ENCODE measurements at regions not wholly inside any gene's neighbourhood (a gene's known extent, or its start where the extent isn't known, plus 50 kb on each side); places are given as distances from the start of the nearest gene placed in this dataset.

DNA sequence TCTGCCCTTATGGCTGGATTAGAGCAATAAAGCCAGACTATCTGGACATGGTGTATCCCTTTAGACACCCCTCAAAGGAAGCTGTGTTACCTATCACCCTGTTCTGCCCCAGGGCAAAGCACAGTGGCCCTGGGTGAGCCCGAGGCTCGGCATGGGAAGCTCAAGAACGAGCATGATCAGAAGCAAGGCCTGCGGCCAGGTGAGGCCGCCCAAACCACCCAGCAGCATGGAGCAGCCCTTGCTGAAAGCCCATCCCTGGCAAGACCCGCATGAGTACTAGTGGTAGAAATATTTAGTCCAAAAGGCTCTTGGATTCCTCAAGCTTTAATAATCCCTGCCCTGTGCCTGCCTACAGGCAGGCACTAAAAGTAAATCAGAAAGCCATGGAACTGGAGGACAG is 261.1 kb downstream of the MEX3B start:
- FAIRE-seq = no peak
- Histone ChIP-seq H3K9me3 (replicated peaks; ENCODE audit: control insufficient read depth, insufficient read depth, low read depth, low read length) (no peaks in the 10 kb centered on the region), H3K79me2 (ENCODE audit: control insufficient read depth, insufficient read depth, low read length) (no peaks in the 10 kb centered on the region), H3K4me2 (ENCODE audit: insufficient read depth, low read length) (no peak overlapping the region), H3K4me1 (replicated peaks in 1 of 2; ENCODE audit: control insufficient read depth in 2 of 2, insufficient read depth in 2 of 2, low read length in 2 of 2) (no peaks in the 10 kb centered on the region), H3K9me1 (ENCODE audit: control insufficient read depth, insufficient read depth, low read length) (no peaks in the 10 kb centered on the region), H3K27me3 (ENCODE audit: control insufficient read depth in 2 of 2, insufficient read depth in 2 of 2, low read length in 2 of 2) (no peaks in the 10 kb centered on the region), H2AFZ (ENCODE audit: low read depth, low read length) (no peak overlapping the region), H4K20me1 (replicated peaks; ENCODE audit: control insufficient read depth, insufficient read depth, low read length) (no peaks in the 10 kb centered on the region; the same call in 1 of the 2 replicates), H3K36me3 (ENCODE audit: control insufficient read depth, insufficient read depth, low read length) (no peaks in the 10 kb centered on the region), H3K4me3 (no peak overlapping the region), H3K27ac (ENCODE audit: extremely low read depth, low read depth, low read length) (no peak overlapping the region), H3K9ac (ENCODE audit: insufficient read depth in 1 of 2, low read depth in 2 of 2, low read length in 2 of 2) (no peak overlapping the region)
- in situ Hi-C loops (cut with MboI) = no loop called here
- ChIA-PET POLR2A (interaction anchor here (1.3 kb wide), 1 partner anchor 11 kb away, joined by 4 read pairs; no protein-coding TSS in a partner anchor), CTCF (ENCODE audit: low intra/inter-chr PET ratio) (no interaction called here)
- no peak; the same call in 2 of the 3 replicates for ATAC-seq
- 12% methylated on average over 6 of the region's 6 CpGs for WGBS (ENCODE audit: insufficient coverage, low coverage, missing lambda C conversion rate)
- no TSS peak for BruUV-seq (replicated peaks)
- intact Hi-C loops (cut with micrococcal nuclease) = no loop called here
- no peak for DNase-seq (ENCODE audit: extremely low read depth in 1 of 4, low spot score in 3 of 4)
- TF ChIP-seq WHSC1 (IDR thresholded peaks at IDR 0.05; ENCODE audit: low read length) (no peak), MCM7 (IDR thresholded peaks at IDR 0.05) (no peak), ZC3H8 (IDR thresholded peaks at IDR 0.05) (no peak), CCAR2 (IDR thresholded peaks at IDR 0.05; ENCODE audit: low read depth, low read length) (no peak), ZNF830 (CRISPR knock-in tag; IDR thresholded peaks at IDR 0.05) (no peak), ZNF146 (CRISPR knock-in tag; IDR thresholded peaks at IDR 0.05; ENCODE audit: unreplicated experiment) (no peak), ADNP (tag; IDR thresholded peaks at IDR 0.05) (no peak), ZNF436 (CRISPR knock-in tag; IDR thresholded peaks at IDR 0.05) (no peak), PRPF4 (IDR thresholded peaks at IDR 0.05; ENCODE audit: insufficient read depth, low read depth, low read length, poor library complexity, severe bottlenecking) (no peak), PHF20 (IDR thresholded peaks at IDR 0.05; ENCODE audit: partially characterized antibody) (no peak), ZNF124 (CRISPR knock-in tag; IDR thresholded peaks at IDR 0.05) (no peak)
- TF ChIP-seq, protein P1, sequence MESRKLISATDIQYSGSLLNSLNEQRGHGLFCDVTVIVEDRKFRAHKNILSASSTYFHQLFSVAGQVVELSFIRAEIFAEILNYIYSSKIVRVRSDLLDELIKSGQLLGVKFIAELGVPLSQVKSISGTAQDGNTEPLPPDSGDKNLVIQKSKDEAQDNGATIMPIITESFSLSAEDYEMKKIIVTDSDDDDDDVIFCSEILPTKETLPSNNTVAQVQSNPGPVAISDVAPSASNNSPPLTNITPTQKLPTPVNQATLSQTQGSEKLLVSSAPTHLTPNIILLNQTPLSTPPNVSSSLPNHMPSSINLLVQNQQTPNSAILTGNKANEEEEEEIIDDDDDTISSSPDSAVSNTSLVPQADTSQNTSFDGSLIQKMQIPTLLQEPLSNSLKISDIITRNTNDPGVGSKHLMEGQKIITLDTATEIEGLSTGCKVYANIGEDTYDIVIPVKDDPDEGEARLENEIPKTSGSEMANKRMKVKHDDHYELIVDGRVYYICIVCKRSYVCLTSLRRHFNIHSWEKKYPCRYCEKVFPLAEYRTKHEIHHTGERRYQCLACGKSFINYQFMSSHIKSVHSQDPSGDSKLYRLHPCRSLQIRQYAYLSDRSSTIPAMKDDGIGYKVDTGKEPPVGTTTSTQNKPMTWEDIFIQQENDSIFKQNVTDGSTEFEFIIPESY (CRISPR knock-in tag; IDR thresholded peaks at IDR 0.05) = no peak
- TF ChIP-seq, protein P2, sequence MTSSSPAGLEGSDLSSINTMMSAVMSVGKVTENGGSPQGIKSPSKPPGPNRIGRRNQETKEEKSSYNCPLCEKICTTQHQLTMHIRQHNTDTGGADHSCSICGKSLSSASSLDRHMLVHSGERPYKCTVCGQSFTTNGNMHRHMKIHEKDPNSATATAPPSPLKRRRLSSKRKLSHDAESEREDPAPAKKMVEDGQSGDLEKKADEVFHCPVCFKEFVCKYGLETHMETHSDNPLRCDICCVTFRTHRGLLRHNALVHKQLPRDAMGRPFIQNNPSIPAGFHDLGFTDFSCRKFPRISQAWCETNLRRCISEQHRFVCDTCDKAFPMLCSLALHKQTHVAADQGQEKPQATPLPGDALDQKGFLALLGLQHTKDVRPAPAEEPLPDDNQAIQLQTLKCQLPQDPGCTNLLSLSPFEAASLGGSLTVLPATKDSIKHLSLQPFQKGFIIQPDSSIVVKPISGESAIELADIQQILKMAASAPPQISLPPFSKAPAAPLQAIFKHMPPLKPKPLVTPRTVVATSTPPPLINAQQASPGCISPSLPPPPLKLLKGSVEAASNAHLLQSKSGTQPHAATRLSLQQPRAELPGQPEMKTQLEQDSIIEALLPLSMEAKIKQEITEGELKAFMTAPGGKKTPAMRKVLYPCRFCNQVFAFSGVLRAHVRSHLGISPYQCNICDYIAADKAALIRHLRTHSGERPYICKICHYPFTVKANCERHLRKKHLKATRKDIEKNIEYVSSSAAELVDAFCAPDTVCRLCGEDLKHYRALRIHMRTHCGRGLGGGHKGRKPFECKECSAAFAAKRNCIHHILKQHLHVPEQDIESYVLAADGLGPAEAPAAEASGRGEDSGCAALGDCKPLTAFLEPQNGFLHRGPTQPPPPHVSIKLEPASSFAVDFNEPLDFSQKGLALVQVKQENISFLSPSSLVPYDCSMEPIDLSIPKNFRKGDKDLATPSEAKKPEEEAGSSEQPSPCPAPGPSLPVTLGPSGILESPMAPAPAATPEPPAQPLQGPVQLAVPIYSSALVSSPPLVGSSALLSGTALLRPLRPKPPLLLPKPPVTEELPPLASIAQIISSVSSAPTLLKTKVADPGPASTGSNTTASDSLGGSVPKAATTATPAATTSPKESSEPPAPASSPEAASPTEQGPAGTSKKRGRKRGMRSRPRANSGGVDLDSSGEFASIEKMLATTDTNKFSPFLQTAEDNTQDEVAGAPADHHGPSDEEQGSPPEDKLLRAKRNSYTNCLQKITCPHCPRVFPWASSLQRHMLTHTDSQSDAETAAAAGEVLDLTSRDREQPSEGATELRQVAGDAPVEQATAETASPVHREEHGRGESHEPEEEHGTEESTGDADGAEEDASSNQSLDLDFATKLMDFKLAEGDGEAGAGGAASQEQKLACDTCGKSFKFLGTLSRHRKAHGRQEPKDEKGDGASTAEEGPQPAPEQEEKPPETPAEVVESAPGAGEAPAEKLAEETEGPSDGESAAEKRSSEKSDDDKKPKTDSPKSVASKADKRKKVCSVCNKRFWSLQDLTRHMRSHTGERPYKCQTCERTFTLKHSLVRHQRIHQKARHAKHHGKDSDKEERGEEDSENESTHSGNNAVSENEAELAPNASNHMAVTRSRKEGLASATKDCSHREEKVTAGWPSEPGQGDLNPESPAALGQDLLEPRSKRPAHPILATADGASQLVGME (CRISPR knock-in tag; IDR thresholded peaks at IDR 0.05) = no peak
- TF ChIP-seq, protein P3, sequence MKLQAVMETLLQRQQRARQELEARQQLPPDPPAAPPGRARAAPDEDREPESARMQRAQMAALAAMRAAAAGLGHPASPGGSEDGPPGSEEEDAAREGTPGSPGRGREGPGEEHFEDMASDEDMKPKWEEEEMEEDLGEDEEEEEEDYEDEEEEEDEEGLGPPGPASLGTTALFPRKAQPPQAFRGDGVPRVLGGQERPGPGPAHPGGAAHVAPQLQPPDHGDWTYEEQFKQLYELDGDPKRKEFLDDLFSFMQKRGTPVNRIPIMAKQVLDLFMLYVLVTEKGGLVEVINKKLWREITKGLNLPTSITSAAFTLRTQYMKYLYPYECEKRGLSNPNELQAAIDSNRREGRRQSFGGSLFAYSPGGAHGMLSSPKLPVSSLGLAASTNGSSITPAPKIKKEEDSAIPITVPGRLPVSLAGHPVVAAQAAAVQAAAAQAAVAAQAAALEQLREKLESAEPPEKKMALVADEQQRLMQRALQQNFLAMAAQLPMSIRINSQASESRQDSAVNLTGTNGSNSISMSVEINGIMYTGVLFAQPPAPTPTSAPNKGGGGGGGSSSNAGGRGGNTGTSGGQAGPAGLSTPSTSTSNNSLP (IDR thresholded peaks at IDR 0.05; ENCODE audit: borderline replicate concordance, low read depth, low read length) = no peak
